GM10266 (cell line): ENCODE measurements at regions not wholly inside any gene's neighbourhood (a gene's known extent, or its start where the extent isn't known, plus 50 kb on each side); places are given as distances from the start of the nearest gene placed in this dataset.

Experiments used
- DNase-seq: peaks from one replicate; pipeline ENCODE4 v3.0.0; 2012; ENCODE audit errors: extremely low spot score
- TF ChIP-seq, protein P1 (sequence below): IDR thresholded peaks from 2 replicates; pipeline ENCODE4 v1.5.1; 2012; ENCODE audit warnings: mild to moderate bottlenecking, low read depth; ENCODE audit not compliant: control insufficient read depth, insufficient read depth; ENCODE audit errors: missing control alignments

DNA sequence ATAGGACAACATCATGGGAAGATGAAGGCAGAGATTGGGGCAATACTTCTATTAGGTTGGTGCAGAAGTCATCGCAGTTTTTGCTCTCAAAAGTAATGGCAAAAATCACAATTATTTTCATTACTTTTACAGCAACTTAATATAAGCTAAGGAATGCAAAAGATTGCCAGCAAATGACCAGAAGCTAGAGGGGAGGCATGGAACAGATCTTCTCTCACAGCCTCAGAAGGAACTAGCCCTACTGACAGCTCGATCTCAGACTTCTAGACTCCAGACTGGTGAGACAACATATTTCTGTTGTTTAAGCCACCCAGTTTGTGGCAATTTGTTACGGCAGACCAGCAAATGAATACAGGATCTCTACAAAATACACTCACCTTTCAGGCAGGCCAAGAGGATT lies 348.5 kb upstream of the TBX3 start:
- no peak for DNase-seq
- TF ChIP-seq, protein P1, sequence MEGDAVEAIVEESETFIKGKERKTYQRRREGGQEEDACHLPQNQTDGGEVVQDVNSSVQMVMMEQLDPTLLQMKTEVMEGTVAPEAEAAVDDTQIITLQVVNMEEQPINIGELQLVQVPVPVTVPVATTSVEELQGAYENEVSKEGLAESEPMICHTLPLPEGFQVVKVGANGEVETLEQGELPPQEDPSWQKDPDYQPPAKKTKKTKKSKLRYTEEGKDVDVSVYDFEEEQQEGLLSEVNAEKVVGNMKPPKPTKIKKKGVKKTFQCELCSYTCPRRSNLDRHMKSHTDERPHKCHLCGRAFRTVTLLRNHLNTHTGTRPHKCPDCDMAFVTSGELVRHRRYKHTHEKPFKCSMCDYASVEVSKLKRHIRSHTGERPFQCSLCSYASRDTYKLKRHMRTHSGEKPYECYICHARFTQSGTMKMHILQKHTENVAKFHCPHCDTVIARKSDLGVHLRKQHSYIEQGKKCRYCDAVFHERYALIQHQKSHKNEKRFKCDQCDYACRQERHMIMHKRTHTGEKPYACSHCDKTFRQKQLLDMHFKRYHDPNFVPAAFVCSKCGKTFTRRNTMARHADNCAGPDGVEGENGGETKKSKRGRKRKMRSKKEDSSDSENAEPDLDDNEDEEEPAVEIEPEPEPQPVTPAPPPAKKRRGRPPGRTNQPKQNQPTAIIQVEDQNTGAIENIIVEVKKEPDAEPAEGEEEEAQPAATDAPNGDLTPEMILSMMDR, result no peak

DNA sequence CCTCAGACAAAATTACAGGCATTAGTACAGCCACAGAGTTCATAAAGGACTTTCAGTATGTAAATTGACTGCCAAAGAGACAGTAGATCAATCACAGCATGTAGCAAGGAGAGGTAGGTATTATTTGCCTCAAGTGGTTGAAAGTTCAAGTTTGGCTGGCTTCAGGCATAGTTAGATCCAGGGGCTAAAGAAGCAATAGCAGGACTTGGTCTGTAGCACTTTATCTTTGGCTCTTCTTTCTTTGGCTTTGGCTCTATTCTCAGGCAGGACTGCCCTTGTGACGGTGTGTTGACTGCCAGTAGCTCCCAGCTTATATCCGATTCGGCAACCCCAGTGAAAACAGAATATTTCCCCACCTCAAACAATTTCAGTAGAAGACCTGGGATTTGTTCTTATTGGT lies 346.0 kb upstream of the TBX3 start:
- TF ChIP-seq, protein P1, result no peak
- DNase-seq, result no peak

DNA sequence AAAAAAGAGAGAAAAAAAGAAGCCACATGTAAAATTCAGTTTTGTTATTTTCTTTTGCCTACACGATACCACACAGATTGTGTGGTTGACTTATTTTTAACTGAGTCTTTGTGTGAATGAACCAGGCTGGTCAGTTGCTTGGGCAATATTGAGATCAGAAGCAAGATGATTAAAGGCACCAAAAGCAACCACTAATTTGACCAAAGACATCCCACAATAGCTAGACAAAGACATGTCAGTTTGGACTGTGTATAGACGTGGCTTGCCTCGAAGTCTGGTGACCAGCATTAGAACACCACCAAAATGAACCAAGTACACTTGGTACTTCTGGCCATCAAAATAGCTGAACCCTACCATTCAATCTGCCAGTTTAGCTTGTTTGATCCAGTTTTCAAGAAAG lies 340.6 kb upstream of the TBX3 start:
- TF ChIP-seq, protein P1, result no peak
- DNase-seq, result no peak

DNA sequence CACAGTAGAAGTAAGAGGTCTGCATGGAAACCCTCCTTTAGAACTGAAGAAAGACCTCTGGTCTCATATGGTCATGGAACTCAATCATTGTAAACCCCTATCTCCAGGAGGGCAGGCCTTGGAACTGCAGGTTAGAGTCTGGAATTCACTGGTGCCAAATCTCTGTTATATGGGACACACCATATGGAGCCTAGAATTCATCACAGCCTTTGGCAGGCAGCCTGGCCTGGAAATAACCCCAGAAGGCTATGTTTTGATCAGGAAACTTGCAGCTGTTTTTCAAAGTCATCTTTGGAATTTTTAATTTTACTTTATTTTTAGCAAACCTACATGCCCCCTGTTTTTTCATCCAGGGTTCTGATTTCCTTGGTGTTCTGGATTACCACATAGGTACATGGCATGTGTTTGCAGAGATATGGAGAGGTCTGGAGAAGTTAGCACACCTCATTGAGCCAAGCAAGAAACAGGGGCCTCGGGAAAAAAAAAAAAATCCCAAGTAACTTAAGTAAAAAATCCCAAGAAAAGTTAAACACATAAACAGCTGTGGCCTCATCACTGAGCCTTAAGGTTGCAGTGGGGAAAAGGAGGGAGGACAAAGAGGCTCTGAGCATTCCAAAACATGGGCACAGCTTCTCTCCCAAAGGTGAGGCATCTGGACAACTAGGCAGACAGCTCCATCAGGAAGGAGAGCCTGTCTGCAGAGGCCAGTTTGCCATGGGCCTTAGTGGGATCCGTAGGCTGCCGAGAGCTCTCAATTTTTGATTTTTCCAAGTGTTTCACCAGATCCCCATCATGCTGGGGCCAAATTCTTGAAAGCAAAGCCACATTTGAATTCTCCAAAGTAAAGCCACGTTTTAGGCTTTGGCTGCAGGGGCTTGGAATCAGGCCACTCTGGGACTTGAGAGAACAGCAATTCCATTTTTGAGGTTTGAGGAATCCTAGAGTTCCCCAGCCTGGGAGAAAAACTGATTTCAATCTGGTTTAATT lies 339.6 kb upstream of the TBX3 start:
- TF ChIP-seq, protein P1, result no peak
- no peak for DNase-seq

DNA sequence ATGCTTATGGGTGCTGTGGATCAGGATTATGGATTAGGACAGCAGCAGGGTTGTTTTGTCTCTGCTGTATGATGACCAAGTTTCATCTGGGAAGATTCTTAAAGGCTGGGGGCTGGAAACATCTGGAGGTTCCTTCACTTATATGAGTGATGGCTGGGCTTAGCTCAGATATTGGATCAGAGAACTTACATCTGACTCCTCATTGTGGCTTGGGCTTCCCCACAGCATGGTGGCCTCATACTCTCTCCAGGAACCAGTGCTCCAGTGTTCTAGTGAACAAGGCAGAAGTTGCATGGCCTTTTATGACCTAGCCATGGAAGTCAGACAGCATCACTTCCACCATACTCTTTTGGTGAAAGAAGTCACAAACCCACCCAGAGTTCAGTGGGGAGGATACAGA lies 336.1 kb upstream of the TBX3 start:
- DNase-seq, result no peak
- TF ChIP-seq, protein P1, result no peak

DNA sequence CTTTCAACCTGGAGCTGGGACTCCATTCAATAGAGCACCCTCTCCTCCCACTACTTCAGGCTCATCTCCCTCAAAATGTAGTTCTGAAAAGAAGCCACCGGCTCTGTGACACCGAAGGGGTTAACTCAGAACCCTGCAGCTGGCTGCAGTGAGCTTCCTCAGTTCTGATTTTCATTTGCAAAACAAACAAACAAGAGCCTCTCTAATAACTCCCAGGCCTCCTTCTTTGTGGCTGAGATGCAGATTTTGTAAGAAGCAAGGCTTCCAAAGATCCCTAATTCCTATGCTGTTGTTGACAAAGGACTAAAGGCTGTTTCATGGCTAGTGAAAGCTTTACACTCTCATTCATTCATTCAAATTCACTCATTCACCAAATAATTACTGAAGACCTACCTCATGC lies 333.4 kb upstream of the TBX3 start:
- TF ChIP-seq, protein P1, result no peak
- DNase-seq, result no peak

DNA sequence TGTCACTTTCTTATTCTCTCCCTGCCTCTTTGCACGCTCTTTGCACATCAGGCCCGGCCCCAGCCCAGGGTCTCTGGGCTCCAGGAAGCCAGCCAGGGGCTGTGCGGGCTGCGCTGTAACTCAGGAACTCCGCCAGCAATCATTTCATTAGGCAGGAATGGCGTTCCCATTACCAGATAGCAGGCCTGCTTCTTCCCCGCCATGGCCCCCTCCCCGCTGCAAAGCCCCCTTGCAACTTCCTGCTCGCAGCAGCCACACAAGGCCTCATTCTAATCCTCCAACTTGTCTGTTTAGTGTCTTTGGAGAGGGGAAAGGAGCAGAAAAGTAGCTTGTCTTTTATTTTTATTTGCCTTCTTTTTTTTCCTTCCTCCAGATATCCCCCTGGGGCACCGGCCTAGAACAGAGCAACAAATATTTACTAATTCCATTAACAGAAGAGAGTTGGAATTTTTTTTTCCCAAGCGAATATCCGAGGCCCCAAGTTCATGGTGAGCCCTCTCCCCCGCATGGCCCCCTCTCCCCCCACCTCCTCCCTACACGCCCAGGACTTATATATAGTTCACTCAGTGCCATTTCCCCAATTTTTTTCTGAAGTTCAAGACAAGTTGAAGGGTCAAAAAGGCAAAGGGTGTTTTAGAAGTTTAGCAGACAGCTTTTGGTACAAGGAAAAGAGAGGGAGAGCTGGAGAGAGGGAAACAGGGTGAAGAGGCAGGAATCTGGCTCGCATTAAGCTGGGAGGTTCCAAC lies 329.4 kb upstream of the TBX3 start:
- DNase-seq, result no peak
- TF ChIP-seq, protein P1, result no peak
